AG09319 (cell line): ENCODE measurements at regions not wholly inside any gene's neighbourhood (a gene's known extent, or its start where the extent isn't known, plus 50 kb on each side); places are given as distances from the start of the nearest gene placed in this dataset.

Experiments
- DNase-seq: peaks from one replicate; pipeline ENCODE4 v3.0.0-alpha.2; 2010; ENCODE audit warnings: low read depth; ENCODE audit errors: extremely low read depth
- TF ChIP-seq, protein P1 (sequence below): IDR thresholded peaks from 2 replicates; pipeline ENCODE4 v1.5.1; 2011; ENCODE audit warnings: low read depth, mild to moderate bottlenecking, inconsistent platforms, low read length, moderate library complexity

DNA sequence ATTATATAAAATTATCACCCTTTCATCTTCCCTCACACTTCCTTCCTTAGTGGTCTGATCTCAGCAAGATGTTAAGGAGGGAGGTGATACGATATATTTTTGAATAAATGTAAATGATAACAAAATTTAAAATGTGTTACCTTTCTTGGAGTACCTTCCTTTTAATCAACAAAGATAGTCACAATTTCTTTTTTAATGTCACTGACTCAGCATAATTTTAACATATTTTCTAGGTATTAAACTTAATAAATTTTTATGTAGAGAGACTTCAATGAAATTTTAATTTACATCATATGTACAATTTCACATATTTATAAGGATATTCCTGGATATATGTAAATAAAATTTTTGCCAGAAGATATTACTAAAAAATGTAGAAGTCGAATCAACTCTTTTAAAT lies 125.0 kb upstream of the FBN2 start:
- TF ChIP-seq, protein P1, sequence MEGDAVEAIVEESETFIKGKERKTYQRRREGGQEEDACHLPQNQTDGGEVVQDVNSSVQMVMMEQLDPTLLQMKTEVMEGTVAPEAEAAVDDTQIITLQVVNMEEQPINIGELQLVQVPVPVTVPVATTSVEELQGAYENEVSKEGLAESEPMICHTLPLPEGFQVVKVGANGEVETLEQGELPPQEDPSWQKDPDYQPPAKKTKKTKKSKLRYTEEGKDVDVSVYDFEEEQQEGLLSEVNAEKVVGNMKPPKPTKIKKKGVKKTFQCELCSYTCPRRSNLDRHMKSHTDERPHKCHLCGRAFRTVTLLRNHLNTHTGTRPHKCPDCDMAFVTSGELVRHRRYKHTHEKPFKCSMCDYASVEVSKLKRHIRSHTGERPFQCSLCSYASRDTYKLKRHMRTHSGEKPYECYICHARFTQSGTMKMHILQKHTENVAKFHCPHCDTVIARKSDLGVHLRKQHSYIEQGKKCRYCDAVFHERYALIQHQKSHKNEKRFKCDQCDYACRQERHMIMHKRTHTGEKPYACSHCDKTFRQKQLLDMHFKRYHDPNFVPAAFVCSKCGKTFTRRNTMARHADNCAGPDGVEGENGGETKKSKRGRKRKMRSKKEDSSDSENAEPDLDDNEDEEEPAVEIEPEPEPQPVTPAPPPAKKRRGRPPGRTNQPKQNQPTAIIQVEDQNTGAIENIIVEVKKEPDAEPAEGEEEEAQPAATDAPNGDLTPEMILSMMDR = no peak

DNA sequence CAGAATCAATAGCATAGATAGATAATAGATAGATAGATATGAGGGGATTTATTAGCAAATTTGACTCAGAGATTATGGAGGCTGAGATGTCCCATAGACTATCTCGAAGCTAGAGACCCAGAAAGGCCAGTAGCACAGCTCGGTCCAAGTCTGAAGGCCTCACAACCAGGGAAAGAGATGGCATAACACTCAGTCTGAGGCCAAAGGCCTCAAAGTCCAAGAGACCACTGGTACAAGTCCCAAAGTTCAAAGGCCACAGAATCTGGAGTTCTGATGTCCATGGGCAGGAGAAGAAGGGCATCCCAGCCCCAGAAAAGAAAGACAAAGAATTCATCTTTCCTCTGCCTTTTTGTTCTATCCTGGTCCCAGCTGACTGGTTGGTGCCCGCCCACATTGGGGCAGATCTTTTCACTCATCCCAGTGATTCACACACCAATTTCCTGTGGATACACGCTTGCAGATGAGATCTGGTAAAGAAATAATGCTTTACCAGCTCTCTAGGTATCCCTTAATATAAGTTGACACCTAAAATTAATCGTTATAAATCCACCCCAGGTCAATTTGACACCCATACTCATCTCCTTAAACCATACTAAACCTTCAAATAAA lies 127.8 kb upstream of the FBN2 start:
- no peak for DNase-seq
- TF ChIP-seq, protein P1 = no peak

More for the DNA sequence above, 125.0 kb upstream of the FBN2 start:
- no peak for DNase-seq

- no peak for DNase-seq
- TF ChIP-seq, protein P1 = no peak
Observed at GRCh38 chr5:128667152-128667551, 129.1 kb upstream of the FBN2 start.

- TF ChIP-seq, protein P1 = no peak
Observed at GRCh38 chr5:128667751-128668150, 129.7 kb upstream of the FBN2 start.

DNA sequence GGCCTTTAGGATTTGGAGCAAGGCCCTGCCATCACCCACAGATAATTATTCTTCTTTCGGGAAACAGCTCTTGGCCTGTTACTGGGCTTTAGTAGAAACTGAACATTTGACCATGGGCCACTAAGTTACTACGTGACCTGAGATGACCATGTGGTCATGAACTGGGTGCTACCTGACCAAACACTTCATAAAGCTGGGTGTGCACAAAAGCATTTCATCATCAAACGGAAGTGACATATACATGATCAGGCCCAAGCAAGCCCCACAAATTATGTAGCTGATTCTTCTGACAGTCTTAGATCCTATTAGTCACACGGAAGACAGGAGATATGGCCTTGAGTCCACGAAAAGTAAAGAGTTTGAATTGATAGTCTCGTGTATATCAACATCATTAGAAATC lies 130.9 kb upstream of the FBN2 start:
- DNase-seq = no peak

More at GRCh38 chr5:128667751-128668150, 129.7 kb upstream of the FBN2 start:
- no peak for DNase-seq

DNA sequence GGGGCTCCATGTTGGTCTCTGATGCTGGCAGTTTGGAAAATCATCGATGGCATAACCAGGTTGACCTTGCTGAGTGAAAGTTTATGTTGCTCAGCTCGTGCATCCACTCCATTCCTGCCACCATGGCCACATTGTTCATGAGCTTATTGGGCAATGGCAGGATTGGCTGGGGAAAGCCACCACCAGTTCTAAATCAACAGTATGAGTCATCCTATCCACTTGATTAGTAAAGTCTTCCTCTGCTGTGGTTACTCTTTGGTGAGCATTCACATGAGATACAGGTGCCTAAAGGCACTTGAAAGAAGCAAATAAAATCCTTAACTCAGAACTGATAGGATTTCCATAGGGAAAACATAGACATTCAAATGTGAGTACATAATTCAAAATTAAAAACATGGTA lies 131.8 kb upstream of the FBN2 start:
- DNase-seq = no peak
- TF ChIP-seq, protein P1 = no peak

More for the DNA sequence above, 130.9 kb upstream of the FBN2 start:
- TF ChIP-seq, protein P1 = no peak

DNA sequence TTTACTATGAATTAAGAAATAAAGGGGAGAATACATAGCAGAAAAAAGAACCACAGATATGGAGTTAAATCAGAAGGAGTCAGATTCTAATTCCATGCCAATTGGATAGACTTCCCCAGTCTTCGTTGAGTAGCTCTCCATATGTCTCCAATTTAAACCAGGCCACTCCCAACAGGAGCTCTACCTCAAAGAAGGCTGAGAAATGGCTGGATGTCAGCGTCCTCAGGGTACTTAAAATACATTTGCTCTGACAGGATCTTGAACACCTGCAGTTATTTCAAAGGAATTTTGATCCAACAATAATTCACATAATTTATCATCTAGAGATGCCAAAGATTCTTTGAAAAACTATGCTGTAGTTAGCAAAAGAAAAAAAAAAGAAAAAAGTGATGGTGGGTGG lies 133.9 kb upstream of the FBN2 start:
- DNase-seq = no peak
- TF ChIP-seq, protein P1 = no peak
